Ovary (tissue), 7 donors: ENCODE measurements at regions not wholly inside any gene's neighbourhood (a gene's known extent, or its start where the extent isn't known, plus 50 kb on each side); places are given as distances from the start of the nearest gene placed in this dataset.
"Not testable (repeated sequence)": the region's sequence is repeated elsewhere in the genome, so short reads cannot be mapped to it uniquely, and the experiment has no call there.

Experiments
- DNase-seq, 5 donors: peaks; one replicate each; pipeline ENCODE4 v3.0.0-alpha.2; 2019 to 2020
- H3K27ac ChIP-seq, 2 donors: fragments of 200-600 bp; one replicate each; pipeline versions ENCODE4 v1.5.1 to v1.8.0; 2019 to 2022
- H3K27me3 ChIP-seq: fragments of 200-600 bp; one replicate; pipeline ENCODE4 v1.8.0; 2022
- H3K36me3 ChIP-seq: fragments of 200-600 bp; sonication (generic); one replicate; pipeline ENCODE4 v1.5.1; 2019
- H3K4me1 ChIP-seq: one replicate; pipeline ENCODE4 v1.8.1; 2013; ENCODE audit warnings: mild to moderate bottlenecking, moderate library complexity; ENCODE audit not compliant: insufficient read depth
- H3K4me3 ChIP-seq: fragments of 200-600 bp; sonication (generic); one replicate; pipeline ENCODE4 v1.5.1; 2017
- H3K9me3 ChIP-seq, 2 donors: fragments of 200-600 bp in 1 of 2; sonication (generic) in 1 of 2; one replicate each; pipeline versions ENCODE4 v1.5.1 to v1.8.1; 2013 to 2019; ENCODE audit warnings: mild to moderate bottlenecking in 1 of 2, moderate library complexity in 1 of 2
- EP300 ChIP-seq: sonication (generic); formaldehyde crosslinking; IDR thresholded peaks from one replicate; pipeline ENCODE4 v1.6.1; 2017; ENCODE audit warnings: antibody characterized with exemption
- POLR2A ChIP-seq: fragments of 450-650 bp; IDR thresholded peaks from one replicate; pipeline ENCODE4 v1.6.1; 2017; ENCODE audit warnings: antibody characterized with exemption, mild to moderate bottlenecking, moderate library complexity
- WGBS, 3 donors: extraction: QIAGEN DNeasy Blood & Tissue Kit in 1 of 3; methylation state at CpG; one replicate each; pipeline versions ENCODE4 v1.1.5 to v1.1.7; 2013 to 2017; 5-methylcytosine and 5-hydroxymethylcytosine counted together
- intact Hi-C, 4 donors: fragments of 100-400 bp; cut with DNase I; formaldehyde crosslinking; loops; one replicate each; pipeline versions ENCODE4 v1.11.0 to v1.15.1; 2022 to 2023
- TF ChIP-seq, protein P1 (sequence below), 3 donors: fragments of 450-650 bp in 2 of 3; fragments of 200-600 bp in 1 of 3; IDR thresholded peaks; one replicate each; pipeline versions ENCODE4 v1.5.1 to v1.8.0; 2016 to 2022; ENCODE audit warnings: antibody characterized with exemption in 3 of 3, mild to moderate bottlenecking in 1 of 3
- donor health status: DM: no; HTN: no; CAD: no; lungs with moderate emphysema.
- donor health status: DM: no; HTN: no; CAD: no.
- donor health status: Bipolar disorder and iron deficiency.
- donor health status: DM: no; HTN: no; CAD: no.
- donor health status: DM: yes; HTN: yes; CAD: no.

DNA sequence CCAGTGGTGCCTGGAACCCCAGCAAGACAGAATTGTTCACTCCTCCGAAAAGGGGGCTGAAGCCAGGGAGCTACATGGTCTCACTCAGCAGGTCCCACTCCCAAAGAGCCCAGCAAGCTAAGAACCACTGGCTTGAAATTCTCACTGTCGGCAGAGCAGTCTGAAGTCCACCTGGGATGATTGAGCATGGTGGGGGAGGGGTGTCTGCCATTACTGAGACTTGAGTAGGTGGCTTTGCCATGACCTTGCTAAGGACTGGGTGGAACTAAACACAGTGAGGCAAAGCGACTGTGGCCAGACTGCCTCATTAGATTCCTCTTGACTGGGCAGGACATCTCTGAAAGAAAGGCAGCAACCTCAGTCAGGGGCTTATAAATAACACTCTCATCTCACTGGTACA lies 122.6 kb upstream of the ZC4H2 start:
- TF ChIP-seq, protein P1, sequence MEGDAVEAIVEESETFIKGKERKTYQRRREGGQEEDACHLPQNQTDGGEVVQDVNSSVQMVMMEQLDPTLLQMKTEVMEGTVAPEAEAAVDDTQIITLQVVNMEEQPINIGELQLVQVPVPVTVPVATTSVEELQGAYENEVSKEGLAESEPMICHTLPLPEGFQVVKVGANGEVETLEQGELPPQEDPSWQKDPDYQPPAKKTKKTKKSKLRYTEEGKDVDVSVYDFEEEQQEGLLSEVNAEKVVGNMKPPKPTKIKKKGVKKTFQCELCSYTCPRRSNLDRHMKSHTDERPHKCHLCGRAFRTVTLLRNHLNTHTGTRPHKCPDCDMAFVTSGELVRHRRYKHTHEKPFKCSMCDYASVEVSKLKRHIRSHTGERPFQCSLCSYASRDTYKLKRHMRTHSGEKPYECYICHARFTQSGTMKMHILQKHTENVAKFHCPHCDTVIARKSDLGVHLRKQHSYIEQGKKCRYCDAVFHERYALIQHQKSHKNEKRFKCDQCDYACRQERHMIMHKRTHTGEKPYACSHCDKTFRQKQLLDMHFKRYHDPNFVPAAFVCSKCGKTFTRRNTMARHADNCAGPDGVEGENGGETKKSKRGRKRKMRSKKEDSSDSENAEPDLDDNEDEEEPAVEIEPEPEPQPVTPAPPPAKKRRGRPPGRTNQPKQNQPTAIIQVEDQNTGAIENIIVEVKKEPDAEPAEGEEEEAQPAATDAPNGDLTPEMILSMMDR (IDR thresholded peaks at IDR 0.05): no peak
- no peak for TF ChIP-seq EP300
- intact Hi-C loops: no loop called here
- 70 to 83% (median 79%) methylated on average over 3 of the region's 3 CpGs for WGBS, 3 donors

DNA sequence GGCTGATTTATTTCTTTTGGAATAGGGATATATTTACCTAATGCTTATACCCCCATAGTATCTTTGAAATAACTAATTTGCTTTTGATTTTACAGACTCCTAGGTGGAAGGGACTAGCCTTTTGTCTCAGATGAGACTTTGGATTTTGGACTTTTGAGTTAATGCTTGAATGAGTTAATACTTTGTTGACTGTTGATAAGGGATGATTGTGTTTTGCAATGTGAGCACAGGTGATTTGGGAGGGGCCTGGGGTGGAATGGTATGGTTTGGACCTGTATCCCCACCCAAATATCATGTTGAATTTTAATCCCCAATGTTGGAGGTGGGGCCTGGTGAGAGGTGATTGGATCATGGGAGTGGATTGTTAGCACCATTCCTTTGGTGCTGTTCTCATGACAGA lies 117.4 kb upstream of the ZC4H2 start:
- Histone ChIP-seq H3K4me1 (no peaks in the 10 kb centered on the region), H3K9me3 (peaks cover 0 to 3% of the 10 kb centered on the region in 2 donors), H3K4me3 (no peak overlapping the region), H3K27me3 (no peaks in the 10 kb centered on the region), H3K36me3 (no peaks in the 10 kb centered on the region), H3K27ac (no peak overlapping the region)
- intact Hi-C loops: loop anchor here in 1 of 4 donors (5.0 kb wide), 1 partner anchor 49 kb away; no protein-coding TSS in a partner anchor
- DNase-seq: no peak
- no peak for TF ChIP-seq POLR2A
- no peak for TF ChIP-seq EP300
- TF ChIP-seq, protein P1 (IDR thresholded peaks at IDR 0.05): no peak

More for the DNA sequence above, 122.6 kb upstream of the ZC4H2 start:
- no peaks in the 10 kb centered on the region for H3K36me3 ChIP-seq
- H3K4me3 ChIP-seq: no peak overlapping the region
- no peaks in the 10 kb centered on the region for H3K27me3 ChIP-seq
- no peak overlapping the region for H3K27ac ChIP-seq
- no peaks in the 10 kb centered on the region for H3K4me1 ChIP-seq
- no peaks in the 10 kb centered on the region for H3K9me3 ChIP-seq
- DNase-seq: no peak

DNA sequence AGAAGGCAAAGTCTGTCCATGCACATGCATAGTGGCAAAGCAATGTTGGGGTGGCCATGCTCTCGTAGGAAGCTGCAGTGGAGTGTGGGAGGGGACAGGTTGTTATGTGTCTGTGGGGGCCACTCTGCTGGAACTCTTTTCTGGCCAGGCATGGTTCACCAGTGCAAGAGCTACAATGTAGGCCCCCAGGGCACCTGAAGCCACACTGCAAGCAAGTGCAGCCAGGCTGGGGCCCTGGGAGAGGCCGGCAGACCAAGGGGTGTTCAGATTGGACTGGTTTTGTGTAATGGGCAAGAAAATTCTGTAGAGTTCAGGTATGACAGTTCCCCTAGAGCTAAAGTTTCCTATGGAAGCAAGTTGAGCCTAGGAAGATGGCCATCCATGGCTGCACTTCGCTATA lies 97.0 kb upstream of the ZC4H2 start:
- no peaks in the 10 kb centered on the region for H3K4me1 ChIP-seq
- 73 to 88% (median 78%) methylated on average over 3 of the region's 3 CpGs for WGBS, 3 donors
- intact Hi-C loops: no loop called here
- no peak overlapping the region for H3K4me3 ChIP-seq
- peaks cover 0 to 3% of the 10 kb centered on the region in 2 donors for H3K9me3 ChIP-seq
- TF ChIP-seq EP300 (no peak), POLR2A (no peak)
- TF ChIP-seq, protein P1 (IDR thresholded peaks at IDR 0.05): no peak
- no peak for DNase-seq
- no peak overlapping the region for H3K27ac ChIP-seq
- H3K27me3 ChIP-seq: no peaks in the 10 kb centered on the region
- no peaks in the 10 kb centered on the region for H3K36me3 ChIP-seq

DNA sequence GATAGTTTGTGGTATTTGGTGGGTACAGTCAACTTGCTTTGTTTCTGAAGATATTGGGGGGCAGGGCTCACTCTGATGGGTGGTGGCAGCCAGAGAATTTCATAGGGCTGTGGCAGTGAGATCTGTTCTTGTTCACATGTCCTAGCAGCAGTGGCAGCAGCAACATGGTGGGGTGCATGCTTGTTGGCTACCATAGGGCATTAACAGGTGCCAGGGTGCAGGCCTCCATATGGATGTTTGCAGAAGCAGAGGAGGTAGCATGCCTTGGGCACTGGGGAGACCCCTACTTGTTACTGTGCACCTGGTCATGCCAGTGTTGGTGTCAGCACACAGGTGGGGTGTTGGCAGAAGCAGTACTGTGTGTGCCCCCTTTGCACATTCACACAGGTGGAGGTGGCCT lies 96.3 kb upstream of the ZC4H2 start:
- no peak for DNase-seq

DNA sequence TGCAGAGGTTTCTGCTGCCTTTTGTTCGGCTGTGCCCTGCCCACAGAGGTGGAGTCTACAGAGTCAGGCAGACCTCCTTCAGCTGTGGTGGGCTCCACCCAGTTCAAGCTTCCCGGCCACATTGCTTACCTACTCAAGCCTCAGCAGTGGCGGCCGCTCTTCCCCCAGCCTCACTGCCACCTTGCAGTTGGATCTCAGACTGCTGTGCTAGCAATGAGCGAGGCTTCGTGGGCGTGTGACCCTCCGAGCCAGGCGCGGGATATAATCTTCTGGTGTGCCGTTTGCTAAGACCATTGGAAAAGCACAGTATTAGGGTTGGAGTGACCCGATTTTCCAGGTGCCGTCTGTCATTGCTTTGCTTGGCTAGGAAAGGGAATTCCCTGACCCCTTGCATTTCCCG lies 82.4 kb upstream of the ZC4H2 start:
- H3K27ac ChIP-seq, H3K27me3 ChIP-seq, intact Hi-C loops, H3K9me3 ChIP-seq, H3K4me3 ChIP-seq, H3K36me3 ChIP-seq, H3K4me1 ChIP-seq: not testable (repeated sequence)
- WGBS, 3 donors: 89 to 93% (median 93%) methylated on average over 14 of the region's 14 CpGs
- DNase-seq: peak in 1 of 5 donors; percentile 7

More for the DNA sequence above, 96.3 kb upstream of the ZC4H2 start:
- Histone ChIP-seq H3K4me3 (no peak overlapping the region), H3K36me3 (no peaks in the 10 kb centered on the region), H3K9me3 (peaks cover 0 to 3% of the 10 kb centered on the region in 2 donors), H3K27me3 (no peaks in the 10 kb centered on the region), H3K27ac (no peak overlapping the region), H3K4me1 (no peaks in the 10 kb centered on the region)
- TF ChIP-seq, protein P1 (IDR thresholded peaks at IDR 0.05): no peak
- no peak for TF ChIP-seq EP300
- no peak for TF ChIP-seq POLR2A
- intact Hi-C loops: no loop called here
